ENCODE measurements at regions not wholly inside any gene's neighbourhood (a gene's known extent, or its start where the extent isn't known, plus 50 kb on each side); places are given as distances from the start of the nearest gene placed in this dataset.

- no peak overlapping the region for H3K4me3 ChIP-seq (ENCODE audit: severe bottlenecking)
- ATAC-seq (ENCODE audit: low read depth) (no peak), DNase-seq (ENCODE audit: low spot score) (no peak)
- H3K9me3 ChIP-seq (ENCODE audit: severe bottlenecking), result no peaks in the 10 kb centered on the region
- H3K27ac ChIP-seq (ENCODE audit: poor library complexity, severe bottlenecking), result no peak overlapping the region
- no peaks in the 10 kb centered on the region for H3K4me1 ChIP-seq (ENCODE audit: insufficient read depth, poor library complexity, severe bottlenecking)
- TF ChIP-seq CTCF (IDR thresholded peaks at IDR 0.05; ENCODE audit: poor library complexity, severe bottlenecking), result no peak
- no peaks in the 10 kb centered on the region for H3K27me3 ChIP-seq (ENCODE audit: insufficient read depth, poor library complexity, severe bottlenecking)
- no peaks in the 10 kb centered on the region for H3K36me3 ChIP-seq (ENCODE audit: low read depth)
Measured at GRCh38 chr15:35648941-35649340, 103.0 kb upstream of the DPH6 start.

GRCh38 chr15:35649575-35649974 is 103.6 kb upstream of the DPH6 start:
- no peaks in the 10 kb centered on the region for H3K36me3 ChIP-seq (ENCODE audit: low read depth)
- no peak for DNase-seq (ENCODE audit: low spot score)
- H3K9me3 ChIP-seq (ENCODE audit: severe bottlenecking), result no peaks in the 10 kb centered on the region
- H3K4me3 ChIP-seq (ENCODE audit: severe bottlenecking), result no peak overlapping the region
- no peaks in the 10 kb centered on the region for H3K4me1 ChIP-seq (ENCODE audit: insufficient read depth, poor library complexity, severe bottlenecking)
- H3K27me3 ChIP-seq (ENCODE audit: insufficient read depth, poor library complexity, severe bottlenecking), result no peaks in the 10 kb centered on the region
- ATAC-seq (ENCODE audit: low read depth), result no peak
- no peak overlapping the region for H3K27ac ChIP-seq (ENCODE audit: poor library complexity, severe bottlenecking)
- no peak for TF ChIP-seq CTCF (IDR thresholded peaks at IDR 0.05; ENCODE audit: poor library complexity, severe bottlenecking)

- TF ChIP-seq CTCF (IDR thresholded peaks at IDR 0.05; ENCODE audit: poor library complexity, severe bottlenecking), result no peak
- ATAC-seq (ENCODE audit: low read depth), result no peak
- DNase-seq (ENCODE audit: low spot score), result no peak
- H3K4me3 ChIP-seq (ENCODE audit: severe bottlenecking), result no peak overlapping the region
- no peaks in the 10 kb centered on the region for H3K4me1 ChIP-seq (ENCODE audit: insufficient read depth, poor library complexity, severe bottlenecking)
- no peaks in the 10 kb centered on the region for H3K9me3 ChIP-seq (ENCODE audit: severe bottlenecking)
- H3K27ac ChIP-seq (ENCODE audit: poor library complexity, severe bottlenecking), result no peak overlapping the region
- H3K27me3 ChIP-seq (ENCODE audit: insufficient read depth, poor library complexity, severe bottlenecking), result no peaks in the 10 kb centered on the region
- no peaks in the 10 kb centered on the region for H3K36me3 ChIP-seq (ENCODE audit: low read depth)
Measured at GRCh38 chr15:35654332-35654731, 108.4 kb upstream of the DPH6 start.

GRCh38 chr15:35657679-35658311 is 111.8 kb upstream of the DPH6 start:
- H3K36me3 ChIP-seq (ENCODE audit: low read depth), result no peaks in the 10 kb centered on the region
- H3K27ac ChIP-seq (ENCODE audit: poor library complexity, severe bottlenecking), result no peak overlapping the region
- H3K4me3 ChIP-seq (ENCODE audit: severe bottlenecking), result no peak overlapping the region
- ATAC-seq (ENCODE audit: low read depth) (0 out of 3 replicates have a peak, but pooled peaks have one; percentile 33), DNase-seq (ENCODE audit: low spot score) (no peak)
- no peaks in the 10 kb centered on the region for H3K4me1 ChIP-seq (ENCODE audit: insufficient read depth, poor library complexity, severe bottlenecking)
- no peak for TF ChIP-seq CTCF (IDR thresholded peaks at IDR 0.05; ENCODE audit: poor library complexity, severe bottlenecking)
- no peaks in the 10 kb centered on the region for H3K9me3 ChIP-seq (ENCODE audit: severe bottlenecking)
- no peaks in the 10 kb centered on the region for H3K27me3 ChIP-seq (ENCODE audit: insufficient read depth, poor library complexity, severe bottlenecking)

- DNase-seq (ENCODE audit: low spot score) (no peak), ATAC-seq (ENCODE audit: low read depth) (no peak)
- Histone ChIP-seq H3K36me3 (ENCODE audit: low read depth) (no peaks in the 10 kb centered on the region), H3K4me3 (ENCODE audit: severe bottlenecking) (no peak overlapping the region), H3K9me3 (ENCODE audit: severe bottlenecking) (no peaks in the 10 kb centered on the region), H3K4me1 (ENCODE audit: insufficient read depth, poor library complexity, severe bottlenecking) (no peaks in the 10 kb centered on the region), H3K27ac (ENCODE audit: poor library complexity, severe bottlenecking) (no peak overlapping the region), H3K27me3 (ENCODE audit: insufficient read depth, poor library complexity, severe bottlenecking) (no peaks in the 10 kb centered on the region)
- no peak for TF ChIP-seq CTCF (IDR thresholded peaks at IDR 0.05; ENCODE audit: poor library complexity, severe bottlenecking)
Measured at GRCh38 chr15:35663956-35664355, 118.0 kb upstream of the DPH6 start.
